ENCODE measurements at regions not wholly inside any gene's neighbourhood (a gene's known extent, or its start where the extent isn't known, plus 50 kb on each side); places are given as distances from the start of the nearest gene placed in this dataset.

- ATAC-seq (no peak), DNase-seq (no peak)
- Histone ChIP-seq H3K36me3 (replicated peaks in 1 of 2; ENCODE audit: insufficient read depth in 1 of 2, low read depth in 2 of 2) (no peaks in the 10 kb centered on the region), H3K4me3 (no peak overlapping the region), H3K27ac (no peak overlapping the region), H3K27me3 (no peaks in the 10 kb centered on the region), H3K4me1 (peaks cover 3% of the 10 kb centered on the region), H3K9me3 (no peaks in the 10 kb centered on the region)
- intact Hi-C loops (cut with DNase I), result loop anchor here (5.0 kb wide), 1 partner anchor 215 kb away; no protein-coding TSS in a partner anchor
- WGBS, 2 donors, result 82 to 98% methylated on average over 2 of the region's 2 CpGs
- no peak for TF ChIP-seq CTCF (IDR thresholded peaks at IDR 0.05)
- TF ChIP-seq POLR2A (IDR thresholded peaks at IDR 0.05), result no peak
These were observed 66.4 kb upstream of the TANC1 start for GRCh38 chr2:158902005-158902398.

GRCh38 chr2:158903711-158904405 is 64.6 kb upstream of the TANC1 start:
- H3K4me3 ChIP-seq, result no peak overlapping the region

GRCh38 chr2:158904627-158905177 is 63.7 kb upstream of the TANC1 start:
- H3K27me3 ChIP-seq, result no peaks in the 10 kb centered on the region
- no peak overlapping the region for H3K4me3 ChIP-seq
- DNase-seq (no peak), ATAC-seq (no peak)
- peaks cover 3% of the 10 kb centered on the region for H3K4me1 ChIP-seq
- TF ChIP-seq POLR2A (IDR thresholded peaks at IDR 0.05) (no peak), CTCF (IDR thresholded peaks at IDR 0.05) (no peak)
- 78 to 90% methylated on average over 1 of the region's 1 CpG for WGBS, 2 donors
- no peaks in the 10 kb centered on the region for H3K9me3 ChIP-seq
- H3K27ac ChIP-seq, result no peak overlapping the region
- intact Hi-C loops (cut with DNase I), result loop anchor here (5.0 kb wide), 1 partner anchor 213 kb away; no protein-coding TSS in a partner anchor
- no peaks in the 10 kb centered on the region for H3K36me3 ChIP-seq (replicated peaks in 1 of 2; ENCODE audit: insufficient read depth in 1 of 2, low read depth in 2 of 2)

More at GRCh38 chr2:158903711-158904405, 64.6 kb upstream of the TANC1 start:
- no peaks in the 10 kb centered on the region for H3K9me3 ChIP-seq
- no peak overlapping the region for H3K27ac ChIP-seq
- H3K4me1 ChIP-seq, result peaks cover 3% of the 10 kb centered on the region
- WGBS, 2 donors, result 34 to 37% methylated on average over 2 of the region's 2 CpGs
- no peak for TF ChIP-seq POLR2A (IDR thresholded peaks at IDR 0.05)
- TF ChIP-seq CTCF (IDR thresholded peaks at IDR 0.05), result no peak
- no peak for ATAC-seq
- H3K27me3 ChIP-seq, result no peaks in the 10 kb centered on the region
- intact Hi-C loops (cut with DNase I), result loop anchor here (5.0 kb wide), 1 partner anchor 213 kb away; no protein-coding TSS in a partner anchor
- H3K36me3 ChIP-seq (replicated peaks in 1 of 2; ENCODE audit: insufficient read depth in 1 of 2, low read depth in 2 of 2), result no peaks in the 10 kb centered on the region
- DNase-seq, result no peak

- TF ChIP-seq CTCF (IDR thresholded peaks at IDR 0.05) (no peak), POLR2A (IDR thresholded peaks at IDR 0.05) (no peak)
- Histone ChIP-seq H3K9me3 (no peaks in the 10 kb centered on the region), H3K4me1 (peaks cover 3% of the 10 kb centered on the region), H3K4me3 (no peak overlapping the region), H3K27me3 (no peaks in the 10 kb centered on the region), H3K36me3 (replicated peaks in 1 of 2; ENCODE audit: insufficient read depth in 1 of 2, low read depth in 2 of 2) (no peaks in the 10 kb centered on the region), H3K27ac (no peak overlapping the region)
- whole genome bisulfite sequencing, 2 donors, result 82% methylated on average over 3 of the region's 3 CpGs
- intact Hi-C loops (cut with DNase I), result no loop called here
- no peak for DNase-seq
- no peak for ATAC-seq
These were observed 63.1 kb upstream of the TANC1 start for GRCh38 chr2:158905341-158905740.
